Epidermal melanocyte (primary cell): ENCODE measurements at regions not wholly inside any gene's neighbourhood (a gene's known extent, or its start where the extent isn't known, plus 50 kb on each side); places are given as distances from the start of the nearest gene placed in this dataset.
"Not testable (repeated sequence)": the region's sequence is repeated elsewhere in the genome, so short reads cannot be mapped to it uniquely, and the experiment has no call there.

Experiments
- DNase-seq: peaks from one replicate; pipeline ENCODE4 v3.0.0; 2011; ENCODE audit warnings: low spot score; ENCODE audit not compliant: insufficient read length

- no peak for DNase-seq
Measured at GRCh38 chr6:1445650-1446330, 56.4 kb downstream of the FOXF2 start.

GRCh38 chr6:1449896-1450295 lies 60.5 kb downstream of the FOXF2 start:
- DNase-seq, result no peak

- DNase-seq, result no peak
Measured at GRCh38 chr6:1453024-1453423, 63.6 kb downstream of the FOXF2 start.

GRCh38 chr6:1456816-1457215 lies 67.4 kb downstream of the FOXF2 start:
- not testable (repeated sequence) for DNase-seq

- DNase-seq, result no peak
Measured at GRCh38 chr6:1461207-1461606, 71.8 kb downstream of the FOXF2 start.

GRCh38 chr6:1461736-1462135 lies 72.4 kb downstream of the FOXF2 start:
- DNase-seq, result no peak

GRCh38 chr6:1463275-1463674 lies 73.9 kb downstream of the FOXF2 start:
- DNase-seq, result no peak

GRCh38 chr6:1463751-1464426 lies 74.5 kb downstream of the FOXF2 start:
- no peak for DNase-seq

GRCh38 chr6:1464781-1465370 lies 75.5 kb downstream of the FOXF2 start:
- no peak for DNase-seq

GRCh38 chr6:1468126-1468525 lies 78.8 kb downstream of the FOXF2 start:
- no peak for DNase-seq

- DNase-seq, result no peak
Measured at GRCh38 chr6:1470040-1470439, 80.7 kb downstream of the FOXF2 start.

- no peak for DNase-seq
Measured at GRCh38 chr6:1472643-1473042, 83.3 kb downstream of the FOXF2 start.

- DNase-seq, result no peak
Measured at GRCh38 chr6:1473166-1473565, 83.8 kb downstream of the FOXF2 start.

GRCh38 chr6:1473598-1473997 lies 84.2 kb downstream of the FOXF2 start:
- no peak for DNase-seq

GRCh38 chr6:1474205-1474604 lies 84.8 kb downstream of the FOXF2 start:
- no peak for DNase-seq

- no peak for DNase-seq
Measured at GRCh38 chr6:1475174-1475573, 85.8 kb downstream of the FOXF2 start.

- no peak for DNase-seq
Measured at GRCh38 chr6:1477432-1478090, 88.2 kb downstream of the FOXF2 start.

- not testable (repeated sequence) for DNase-seq
Measured at GRCh38 chr6:1478163-1478826, 88.9 kb downstream of the FOXF2 start.

- no peak for DNase-seq
Measured at GRCh38 chr6:1479095-1479494, 89.7 kb downstream of the FOXF2 start.

GRCh38 chr6:1479601-1480221 lies 90.3 kb downstream of the FOXF2 start:
- no peak for DNase-seq

GRCh38 chr6:1481286-1481685 lies 91.9 kb downstream of the FOXF2 start:
- DNase-seq, result peak; percentile 80
